ENCODE measurements at regions not wholly inside any gene's neighbourhood (a gene's known extent, or its start where the extent isn't known, plus 50 kb on each side); places are given as distances from the start of the nearest gene placed in this dataset.

GRCh38 chr15:47584316-47584715, 133.0 kb upstream of the SEMA6D start:
- WGBS, 2 donors = 83 to 84% methylated on average over 3 of the region's 3 CpGs
- no peak overlapping the region for H3K4me3 ChIP-seq
- no peak for DNase-seq
- no peaks in the 10 kb centered on the region for H3K4me1 ChIP-seq
- H3K36me3 ChIP-seq = no peaks in the 10 kb centered on the region
- no peaks in the 10 kb centered on the region for H3K9me3 ChIP-seq
- intact Hi-C loops (cut with DNase I) = no loop called here
- TF ChIP-seq CTCF (IDR thresholded peaks at IDR 0.05) (no peak), POLR2A (IDR thresholded peaks at IDR 0.05) (no peak)
- no peak overlapping the region for H3K27ac ChIP-seq
- H3K27me3 ChIP-seq = no peaks in the 10 kb centered on the region

- intact Hi-C loops (cut with DNase I) = no loop called here
- H3K4me3 ChIP-seq = no peak overlapping the region
- 59 to 81% methylated on average over 4 to 6 of the region's 6 CpGs for WGBS, 2 donors
Observed at GRCh38 chr15:47586653-47587224, 130.6 kb upstream of the SEMA6D start.

GRCh38 chr15:47587940-47588802, 129.1 kb upstream of the SEMA6D start:
- no peaks in the 10 kb centered on the region for H3K27me3 ChIP-seq
- no peaks in the 10 kb centered on the region for H3K36me3 ChIP-seq
- DNase-seq = no peak
- H3K27ac ChIP-seq = no peak overlapping the region
- H3K9me3 ChIP-seq = no peaks in the 10 kb centered on the region
- no peak for TF ChIP-seq CTCF (IDR thresholded peaks at IDR 0.05)
- no peak for TF ChIP-seq POLR2A (IDR thresholded peaks at IDR 0.05)
- 73 to 77% methylated on average over 6 of the region's 6 CpGs for WGBS, 2 donors
- H3K4me1 ChIP-seq = no peaks in the 10 kb centered on the region
- H3K4me3 ChIP-seq = no peak overlapping the region
- intact Hi-C loops (cut with DNase I) = no loop called here

More at GRCh38 chr15:47586653-47587224, 130.6 kb upstream of the SEMA6D start:
- H3K4me1 ChIP-seq = no peaks in the 10 kb centered on the region
- DNase-seq = no peak
- H3K36me3 ChIP-seq = no peaks in the 10 kb centered on the region
- H3K27me3 ChIP-seq = no peaks in the 10 kb centered on the region
- H3K27ac ChIP-seq = no peak overlapping the region
- TF ChIP-seq POLR2A (IDR thresholded peaks at IDR 0.05) = no peak
- TF ChIP-seq CTCF (IDR thresholded peaks at IDR 0.05) = no peak
- no peaks in the 10 kb centered on the region for H3K9me3 ChIP-seq

- H3K27ac ChIP-seq = no peak overlapping the region
- DNase-seq = no peak
- H3K4me1 ChIP-seq = no peaks in the 10 kb centered on the region
- no peaks in the 10 kb centered on the region for H3K36me3 ChIP-seq
- TF ChIP-seq CTCF (IDR thresholded peaks at IDR 0.05) (no peak), POLR2A (IDR thresholded peaks at IDR 0.05) (no peak)
- 93 to 95% methylated on average over 6 of the region's 6 CpGs for WGBS, 2 donors
- no peaks in the 10 kb centered on the region for H3K27me3 ChIP-seq
- intact Hi-C loops (cut with DNase I) = no loop called here
- H3K9me3 ChIP-seq = no peaks in the 10 kb centered on the region
- H3K4me3 ChIP-seq = no peak overlapping the region
Observed at GRCh38 chr15:47588958-47589357, 128.3 kb upstream of the SEMA6D start.

- no peak overlapping the region for H3K27ac ChIP-seq
- intact Hi-C loops (cut with DNase I) = no loop called here
- H3K4me1 ChIP-seq = no peaks in the 10 kb centered on the region
- 63 to 72% methylated on average over 3 of the region's 3 CpGs for WGBS, 2 donors
- no peak overlapping the region for H3K4me3 ChIP-seq
- TF ChIP-seq CTCF (IDR thresholded peaks at IDR 0.05) (no peak), POLR2A (IDR thresholded peaks at IDR 0.05) (no peak)
- no peaks in the 10 kb centered on the region for H3K36me3 ChIP-seq
- no peaks in the 10 kb centered on the region for H3K9me3 ChIP-seq
- no peak for DNase-seq
- no peaks in the 10 kb centered on the region for H3K27me3 ChIP-seq
Observed at GRCh38 chr15:47598996-47599395, 118.3 kb upstream of the SEMA6D start.

Measured in esophagus squamous epithelium (tissue), 5 donors.